ENCODE measurements at regions not wholly inside any gene's neighbourhood (a gene's known extent, or its start where the extent isn't known, plus 50 kb on each side); places are given as distances from the start of the nearest gene placed in this dataset.

DNA sequence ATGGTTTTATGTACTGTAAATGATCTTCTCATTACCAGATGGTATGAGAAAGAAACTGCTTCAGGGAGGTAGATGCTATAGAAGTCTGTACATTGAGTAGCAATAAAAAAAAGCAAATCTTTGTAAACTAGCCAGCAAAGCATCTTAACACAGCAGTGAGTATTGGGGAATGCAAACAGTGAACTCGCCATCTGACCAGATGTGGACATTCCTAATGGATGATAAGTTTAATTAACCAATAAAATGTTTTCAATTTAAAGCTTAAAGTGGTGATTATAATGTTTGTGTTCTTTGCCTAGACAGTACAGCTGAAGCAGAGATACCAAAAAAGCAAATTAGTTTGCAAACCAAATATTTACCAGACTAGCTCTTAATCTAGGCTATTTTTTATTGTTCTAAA is 1144.2 kb downstream of the FAT4 start:
- FAIRE-seq (no peak), DNase-seq (ENCODE audit: low read depth) (no peak)
- Histone ChIP-seq H3K9me3 (ENCODE audit: insufficient read depth, low read depth, low read length) (no peaks in the 10 kb centered on the region), H3K4me3 (ENCODE audit: insufficient read depth, low read depth, low read length) (no peak overlapping the region), H3K9ac (ENCODE audit: low read length) (no peak overlapping the region), H3K79me2 (ENCODE audit: insufficient read depth, low read length) (no peaks in the 10 kb centered on the region), H4K20me1 (ENCODE audit: insufficient read depth, low read length) (no peaks in the 10 kb centered on the region), H2AFZ (ENCODE audit: low read depth, low read length) (no peak overlapping the region), H3K27me3 (ENCODE audit: insufficient read depth, low read length) (no peaks in the 10 kb centered on the region), H3K4me2 (ENCODE audit: low read length) (no peak overlapping the region), H3K4me1 (ENCODE audit: insufficient read depth, low read length) (no peaks in the 10 kb centered on the region), H3K36me3 (ENCODE audit: insufficient read depth, low read length) (no peaks in the 10 kb centered on the region), H3K27ac (ENCODE audit: low read depth, low read length) (no peak overlapping the region)
- no peak for TF ChIP-seq EZH2 (IDR thresholded peaks at IDR 0.05; ENCODE audit: insufficient read depth, low read length)
- TF ChIP-seq CTCF (IDR thresholded peaks at IDR 0.05; ENCODE audit: insufficient read depth, low read depth, low read length), result no peak
- H3K4me1 Mint-ChIP-seq (ENCODE audit: low read depth, unreplicated experiment), result no peaks in the 10 kb centered on the region
- no peak overlapping the region for H3K4me3 Mint-ChIP-seq (ENCODE audit: unreplicated experiment)
- H3K27me3 Mint-ChIP-seq (ENCODE audit: low read depth, unreplicated experiment), result no peaks in the 10 kb centered on the region
- no peaks in the 10 kb centered on the region for H3K36me3 Mint-ChIP-seq (ENCODE audit: low read depth, unreplicated experiment)
- no peak overlapping the region for H3K27ac Mint-ChIP-seq (ENCODE audit: unreplicated experiment)
- no peaks in the 10 kb centered on the region for H3K9me3 Mint-ChIP-seq (ENCODE audit: unreplicated experiment)

- no peak overlapping the region for H2AFZ ChIP-seq (ENCODE audit: low read depth, low read length)
Observed at GRCh38 chr4:126465341-126465740, 1150.6 kb downstream of the FAT4 start.

More at GRCh38 chr4:126465341-126465740, 1150.6 kb downstream of the FAT4 start:
- H3K79me2 ChIP-seq (ENCODE audit: insufficient read depth, low read length), result no peaks in the 10 kb centered on the region
- no peaks in the 10 kb centered on the region for H3K4me1 Mint-ChIP-seq (ENCODE audit: low read depth, unreplicated experiment)
- no peak overlapping the region for H3K4me3 Mint-ChIP-seq (ENCODE audit: unreplicated experiment)
- no peaks in the 10 kb centered on the region for H3K36me3 ChIP-seq (ENCODE audit: insufficient read depth, low read length)
- no peaks in the 10 kb centered on the region for H4K20me1 ChIP-seq (ENCODE audit: insufficient read depth, low read length)
- no peak for DNase-seq (ENCODE audit: low read depth)
- H3K27ac ChIP-seq (ENCODE audit: low read depth, low read length), result no peak overlapping the region
- no peak overlapping the region for H3K4me2 ChIP-seq (ENCODE audit: low read length)
- H3K9ac ChIP-seq (ENCODE audit: low read length), result no peak overlapping the region
- H3K36me3 Mint-ChIP-seq (ENCODE audit: low read depth, unreplicated experiment), result no peaks in the 10 kb centered on the region
- H3K9me3 Mint-ChIP-seq (ENCODE audit: unreplicated experiment), result no peaks in the 10 kb centered on the region
- no peaks in the 10 kb centered on the region for H3K4me1 ChIP-seq (ENCODE audit: insufficient read depth, low read length)
- H3K4me3 ChIP-seq (ENCODE audit: insufficient read depth, low read depth, low read length), result no peak overlapping the region
- TF ChIP-seq CTCF (IDR thresholded peaks at IDR 0.05; ENCODE audit: insufficient read depth, low read depth, low read length) (no peak), EZH2 (IDR thresholded peaks at IDR 0.05; ENCODE audit: insufficient read depth, low read length) (no peak)
- no peaks in the 10 kb centered on the region for H3K27me3 ChIP-seq (ENCODE audit: insufficient read depth, low read length)
- H3K9me3 ChIP-seq (ENCODE audit: insufficient read depth, low read depth, low read length), result no peaks in the 10 kb centered on the region
- H3K27me3 Mint-ChIP-seq (ENCODE audit: low read depth, unreplicated experiment), result no peaks in the 10 kb centered on the region
- no peak for FAIRE-seq
- no peak overlapping the region for H3K27ac Mint-ChIP-seq (ENCODE audit: unreplicated experiment)
